ENCODE measurements at regions not wholly inside any gene's neighbourhood (a gene's known extent, or its start where the extent isn't known, plus 50 kb on each side); places are given as distances from the start of the nearest gene placed in this dataset.

- Mint-ChIP-seq H3K4me3 (no peak overlapping the region), H3K27me3 (peaks cover 7% of the 10 kb centered on the region), H3K27ac (no peak overlapping the region), H3K36me3 (no peaks in the 10 kb centered on the region), H3K9me3 (peaks cover 2% of the 10 kb centered on the region), H3K4me1 (no peaks in the 10 kb centered on the region)
- DNase-seq (ENCODE audit: low spot score in 2 of 2) = no peak
- ATAC-seq (ENCODE audit: low read depth) = no peak
Measured at GRCh38 chr13:78972561-78972960, 313.6 kb upstream of the OBI1 start.

DNA sequence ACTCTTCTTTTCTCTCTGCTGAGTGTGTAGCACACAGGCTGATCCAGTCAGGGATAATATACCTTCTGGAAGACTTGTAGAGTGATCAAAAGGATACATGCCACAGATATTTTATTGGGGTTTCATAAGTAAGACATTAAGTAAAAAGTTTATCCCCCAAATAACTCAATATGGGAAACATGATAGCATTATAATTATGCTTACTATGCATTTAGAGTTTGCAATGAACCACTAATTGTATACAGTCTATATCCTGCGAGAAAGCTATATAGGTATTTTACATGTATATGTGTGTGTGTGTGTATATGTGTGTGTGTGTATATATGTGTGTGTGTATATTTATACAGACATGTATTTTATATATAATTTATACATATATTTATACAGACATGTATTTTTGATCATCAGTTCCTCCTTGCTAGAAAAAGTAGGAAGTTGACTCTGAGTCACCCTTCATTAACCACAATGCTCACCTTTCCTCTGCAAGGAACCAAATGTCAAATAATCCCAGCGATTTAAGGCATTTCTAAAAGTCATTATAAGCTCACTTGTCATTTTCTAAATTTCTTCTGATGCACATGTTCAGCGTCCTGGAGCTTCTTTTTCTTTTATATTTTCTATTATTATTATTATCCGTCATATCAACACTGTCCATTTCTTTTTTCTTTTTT is 312.5 kb upstream of the OBI1 start:
- Mint-ChIP-seq H3K27ac (no peak overlapping the region), H3K4me3 (no peak overlapping the region), H3K27me3 (peaks cover 4% of the 10 kb centered on the region), H3K36me3 (no peaks in the 10 kb centered on the region), H3K4me1 (no peaks in the 10 kb centered on the region), H3K9me3 (peaks cover 2% of the 10 kb centered on the region)
- ATAC-seq (ENCODE audit: low read depth) = no peak
- DNase-seq (ENCODE audit: low spot score in 2 of 2) = no peak

GRCh38 chr13:78960881-78961280 is 301.9 kb upstream of the OBI1 start:
- peaks cover 5% of the 10 kb centered on the region for H3K4me1 Mint-ChIP-seq
- H3K27ac Mint-ChIP-seq = no peak overlapping the region
- no peaks in the 10 kb centered on the region for H3K36me3 Mint-ChIP-seq
- DNase-seq (ENCODE audit: low spot score in 2 of 2) = no peak
- H3K9me3 Mint-ChIP-seq = no peaks in the 10 kb centered on the region
- no peak for ATAC-seq (ENCODE audit: low read depth)
- peaks cover 8% of the 10 kb centered on the region for H3K27me3 Mint-ChIP-seq
- H3K4me3 Mint-ChIP-seq = no peak overlapping the region

GRCh38 chr13:78958006-78958405 is 299.1 kb upstream of the OBI1 start:
- Mint-ChIP-seq H3K9me3 (no peaks in the 10 kb centered on the region), H3K27me3 (peaks cover 12% of the 10 kb centered on the region), H3K36me3 (no peaks in the 10 kb centered on the region), H3K27ac (no peak overlapping the region), H3K4me3 (no peak overlapping the region), H3K4me1 (peaks cover 5% of the 10 kb centered on the region)
- ATAC-seq (ENCODE audit: low read depth) (no peak), DNase-seq (ENCODE audit: low spot score in 2 of 2) (no peak)

GRCh38 chr13:78940455-78941130 is 281.6 kb upstream of the OBI1 start:
- ATAC-seq (ENCODE audit: low read depth) (no peak), DNase-seq (ENCODE audit: low spot score in 2 of 2) (no peak)
- Mint-ChIP-seq H3K9me3 (no peaks in the 10 kb centered on the region), H3K4me1 (no peaks in the 10 kb centered on the region), H3K4me3 (no peak overlapping the region), H3K36me3 (no peaks in the 10 kb centered on the region), H3K27ac (no peak overlapping the region), H3K27me3 (peaks cover 4% of the 10 kb centered on the region)

GRCh38 chr13:78934336-78934735 is 275.4 kb upstream of the OBI1 start:
- no peak overlapping the region for H3K4me3 Mint-ChIP-seq
- H3K36me3 Mint-ChIP-seq = no peaks in the 10 kb centered on the region
- DNase-seq (ENCODE audit: low spot score in 2 of 2) = no peak
- H3K4me1 Mint-ChIP-seq = no peaks in the 10 kb centered on the region
- no peaks in the 10 kb centered on the region for H3K27me3 Mint-ChIP-seq
- H3K9me3 Mint-ChIP-seq = no peaks in the 10 kb centered on the region
- no peak for ATAC-seq (ENCODE audit: low read depth)
- no peak overlapping the region for H3K27ac Mint-ChIP-seq

- H3K36me3 Mint-ChIP-seq = no peaks in the 10 kb centered on the region
- peaks cover 3% of the 10 kb centered on the region for H3K27me3 Mint-ChIP-seq
- H3K27ac Mint-ChIP-seq = no peak overlapping the region
- no peak for DNase-seq (ENCODE audit: low spot score in 2 of 2)
- H3K4me1 Mint-ChIP-seq = no peaks in the 10 kb centered on the region
- no peak for ATAC-seq (ENCODE audit: low read depth)
- H3K9me3 Mint-ChIP-seq = no peaks in the 10 kb centered on the region
- no peak overlapping the region for H3K4me3 Mint-ChIP-seq
Measured at GRCh38 chr13:78915015-78915414, 256.1 kb upstream of the OBI1 start.

GRCh38 chr13:78913656-78914055 is 254.7 kb upstream of the OBI1 start:
- no peaks in the 10 kb centered on the region for H3K9me3 Mint-ChIP-seq
- H3K27ac Mint-ChIP-seq = no peak overlapping the region
- no peak overlapping the region for H3K4me3 Mint-ChIP-seq
- no peaks in the 10 kb centered on the region for H3K4me1 Mint-ChIP-seq
- H3K36me3 Mint-ChIP-seq = no peaks in the 10 kb centered on the region
- ATAC-seq (ENCODE audit: low read depth) = no peak
- H3K27me3 Mint-ChIP-seq = peaks cover under 1% of the 10 kb centered on the region
- no peak for DNase-seq (ENCODE audit: low spot score in 2 of 2)

DNA sequence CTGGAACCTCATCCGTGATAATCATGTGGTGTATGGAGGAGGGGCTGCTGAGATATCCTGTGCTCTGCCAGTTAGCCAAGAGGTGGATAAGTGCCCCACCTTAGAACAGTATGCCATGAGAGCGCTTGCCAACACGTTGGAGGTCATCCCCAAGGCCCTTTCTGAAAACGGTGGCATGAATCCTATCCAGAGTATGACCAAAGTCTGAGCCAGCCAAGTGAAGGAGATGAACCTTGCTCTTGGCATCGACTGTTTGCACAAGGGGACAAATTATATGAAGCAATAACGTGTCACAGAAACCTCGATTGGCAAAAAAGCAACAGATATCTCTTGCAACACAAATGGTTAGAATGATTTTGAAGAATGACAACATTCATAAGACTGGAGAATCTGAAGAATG is 251.2 kb upstream of the OBI1 start:
- no peaks in the 10 kb centered on the region for H3K9me3 Mint-ChIP-seq
- no peak overlapping the region for H3K27ac Mint-ChIP-seq
- no peak for ATAC-seq (ENCODE audit: low read depth)
- H3K36me3 Mint-ChIP-seq = no peaks in the 10 kb centered on the region
- no peaks in the 10 kb centered on the region for H3K4me1 Mint-ChIP-seq
- no peaks in the 10 kb centered on the region for H3K27me3 Mint-ChIP-seq
- no peak overlapping the region for H3K4me3 Mint-ChIP-seq
- no peak for DNase-seq (ENCODE audit: low spot score in 2 of 2)

DNA sequence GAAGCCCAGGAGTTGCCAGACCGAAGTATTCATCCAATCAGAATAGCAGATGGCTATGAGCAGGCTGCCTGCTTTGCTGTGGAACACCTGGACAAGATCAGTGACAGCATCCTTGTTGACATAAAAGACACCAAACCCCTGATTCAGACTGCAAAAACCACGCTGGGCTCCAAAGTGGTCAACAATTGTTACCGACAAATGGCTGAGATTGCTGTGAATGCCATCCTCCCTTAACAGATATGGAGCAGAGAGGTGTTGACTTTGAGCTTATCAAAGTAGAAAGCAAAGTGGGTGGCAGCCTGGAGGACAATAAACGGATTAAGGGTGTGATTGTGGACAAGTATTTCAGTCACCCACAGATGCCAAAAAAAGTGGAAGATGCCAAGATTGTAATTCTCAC is 250.3 kb upstream of the OBI1 start:
- H3K27ac Mint-ChIP-seq = no peak overlapping the region
- no peaks in the 10 kb centered on the region for H3K9me3 Mint-ChIP-seq
- H3K4me1 Mint-ChIP-seq = no peaks in the 10 kb centered on the region
- no peak overlapping the region for H3K4me3 Mint-ChIP-seq
- peaks cover 2% of the 10 kb centered on the region for H3K27me3 Mint-ChIP-seq
- ATAC-seq (ENCODE audit: low read depth) (no peak), DNase-seq (ENCODE audit: low spot score in 2 of 2) (no peak)
- H3K36me3 Mint-ChIP-seq = no peaks in the 10 kb centered on the region

GRCh38 chr13:78907006-78907405 is 248.1 kb upstream of the OBI1 start:
- Mint-ChIP-seq H3K9me3 (no peaks in the 10 kb centered on the region), H3K4me3 (no peak overlapping the region), H3K27me3 (peaks cover 2% of the 10 kb centered on the region), H3K4me1 (no peaks in the 10 kb centered on the region), H3K36me3 (no peaks in the 10 kb centered on the region), H3K27ac (no peak overlapping the region)
- no peak for DNase-seq (ENCODE audit: low spot score in 2 of 2)
- no peak for ATAC-seq (ENCODE audit: low read depth)

GRCh38 chr13:78897200-78897599 is 238.2 kb upstream of the OBI1 start:
- ATAC-seq (ENCODE audit: low read depth) = no peak
- H3K4me1 Mint-ChIP-seq = no peaks in the 10 kb centered on the region

GRCh38 chr13:78884571-78884970 is 225.6 kb upstream of the OBI1 start:
- DNase-seq (ENCODE audit: low spot score in 2 of 2) (no peak), ATAC-seq (ENCODE audit: low read depth) (no peak)
- Mint-ChIP-seq H3K36me3 (no peaks in the 10 kb centered on the region), H3K27ac (no peak overlapping the region), H3K4me1 (no peaks in the 10 kb centered on the region), H3K27me3 (peaks cover 1% of the 10 kb centered on the region), H3K4me3 (no peak overlapping the region), H3K9me3 (no peaks in the 10 kb centered on the region)

More at GRCh38 chr13:78897200-78897599, 238.2 kb upstream of the OBI1 start:
- Mint-ChIP-seq H3K4me3 (no peak overlapping the region), H3K36me3 (no peaks in the 10 kb centered on the region), H3K27ac (no peak overlapping the region), H3K9me3 (no peaks in the 10 kb centered on the region), H3K27me3 (peaks cover 7% of the 10 kb centered on the region)
- no peak for DNase-seq (ENCODE audit: low spot score in 2 of 2)

GRCh38 chr13:78881751-78882150 is 222.8 kb upstream of the OBI1 start:
- Mint-ChIP-seq H3K4me3 (no peak overlapping the region), H3K9me3 (peaks cover 2% of the 10 kb centered on the region), H3K27ac (no peak overlapping the region), H3K4me1 (no peaks in the 10 kb centered on the region), H3K36me3 (no peaks in the 10 kb centered on the region), H3K27me3 (peaks cover 1% of the 10 kb centered on the region)
- no peak for ATAC-seq (ENCODE audit: low read depth)
- no peak for DNase-seq (ENCODE audit: low spot score in 2 of 2)

- Mint-ChIP-seq H3K36me3 (no peaks in the 10 kb centered on the region), H3K4me3 (no peak overlapping the region), H3K27me3 (peaks cover 1% of the 10 kb centered on the region), H3K4me1 (no peaks in the 10 kb centered on the region), H3K27ac (no peak overlapping the region), H3K9me3 (peaks cover 2% of the 10 kb centered on the region)
- ATAC-seq (ENCODE audit: low read depth) (no peak), DNase-seq (ENCODE audit: low spot score in 2 of 2) (no peak)
Measured at GRCh38 chr13:78881054-78881453, 222.1 kb upstream of the OBI1 start.
